Osteoblast (primary cell): ENCODE measurements at regions not wholly inside any gene's neighbourhood (a gene's known extent, or its start where the extent isn't known, plus 50 kb on each side); places are given as distances from the start of the nearest gene placed in this dataset.

Experiments
- DNase-seq: peaks from one replicate; pipeline ENCODE4 v3.0.0; 2011; ENCODE audit warnings: low spot score, mixed read lengths; ENCODE audit not compliant: insufficient read length; ENCODE audit errors: missing footprints
- H2AFZ ChIP-seq: 2 replicates; pipeline ENCODE4 v1.6.0; 2011; ENCODE audit warnings: mild to moderate bottlenecking, low read length
- H3K27ac ChIP-seq: 2 replicates; pipeline ENCODE4 v1.5.1; 2011; ENCODE audit warnings: mild to moderate bottlenecking, low read depth, low read length, moderate library complexity
- H3K27me3 ChIP-seq: 2 replicates; pipeline ENCODE4 v1.6.0; 2012; ENCODE audit warnings: mild to moderate bottlenecking, control low read depth, inconsistent platforms, low read length, moderate library complexity; ENCODE audit not compliant: insufficient read depth
- H3K36me3 ChIP-seq: 2 replicates; pipeline ENCODE4 v1.5.1; 2011; ENCODE audit warnings: mild to moderate bottlenecking, low read length, control low read depth, moderate library complexity; ENCODE audit not compliant: insufficient read depth
- H3K4me1 ChIP-seq: 2 replicates; pipeline ENCODE4 v1.5.1; 2011; ENCODE audit warnings: mild to moderate bottlenecking, low read length, control low read depth, moderate library complexity; ENCODE audit not compliant: insufficient read depth
- H3K4me2 ChIP-seq: 2 replicates; pipeline ENCODE4 v1.6.0; 2011; ENCODE audit warnings: mild to moderate bottlenecking, low read length; ENCODE audit not compliant: insufficient read depth
- H3K4me3 ChIP-seq: fragments of 200-600 bp; sonication (generic); 3 replicates; pipeline ENCODE4 v1.5.1; 2012; ENCODE audit warnings: mild to moderate bottlenecking, low read length, inconsistent platforms; ENCODE audit not compliant: insufficient read depth
- H3K79me2 ChIP-seq: 2 replicates; pipeline ENCODE4 v1.6.0; 2012; ENCODE audit warnings: mild to moderate bottlenecking, low read length, control low read depth, inconsistent platforms; ENCODE audit not compliant: insufficient read depth
- H3K9me3 ChIP-seq: 2 replicates; pipeline ENCODE4 v1.5.1; 2011; ENCODE audit warnings: low read depth, low read length, control low read depth
- H4K20me1 ChIP-seq: 2 replicates; pipeline ENCODE4 v1.6.0; 2012; ENCODE audit warnings: mild to moderate bottlenecking, low read length, control low read depth; ENCODE audit not compliant: insufficient read depth
- TF ChIP-seq, protein P1 (sequence below): IDR thresholded peaks from 2 replicates; pipeline ENCODE4 v1.5.1; 2011; ENCODE audit warnings: mild to moderate bottlenecking, low read depth, low read length, moderate library complexity; ENCODE audit errors: extremely low read depth

DNA sequence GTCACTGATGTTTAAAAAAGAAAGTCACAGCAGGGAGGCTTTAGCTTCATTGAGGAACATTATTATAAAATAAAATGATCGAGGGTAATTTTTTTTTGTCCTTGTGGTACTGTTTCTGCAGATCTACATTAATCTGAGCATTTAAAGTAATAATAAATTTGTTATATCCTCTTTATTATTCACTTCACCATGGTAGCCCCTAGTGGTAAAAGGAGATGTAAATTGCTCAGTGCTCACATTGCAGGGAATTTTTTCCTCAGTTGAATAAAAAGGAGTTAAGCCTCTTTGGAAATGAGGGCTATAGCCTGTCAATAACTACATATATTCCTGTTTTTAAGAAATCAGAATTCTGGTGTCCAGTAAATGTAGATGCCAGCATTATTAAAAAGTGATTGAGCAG lies 99.7 kb upstream of the VPREB1 start:
- TF ChIP-seq, protein P1, sequence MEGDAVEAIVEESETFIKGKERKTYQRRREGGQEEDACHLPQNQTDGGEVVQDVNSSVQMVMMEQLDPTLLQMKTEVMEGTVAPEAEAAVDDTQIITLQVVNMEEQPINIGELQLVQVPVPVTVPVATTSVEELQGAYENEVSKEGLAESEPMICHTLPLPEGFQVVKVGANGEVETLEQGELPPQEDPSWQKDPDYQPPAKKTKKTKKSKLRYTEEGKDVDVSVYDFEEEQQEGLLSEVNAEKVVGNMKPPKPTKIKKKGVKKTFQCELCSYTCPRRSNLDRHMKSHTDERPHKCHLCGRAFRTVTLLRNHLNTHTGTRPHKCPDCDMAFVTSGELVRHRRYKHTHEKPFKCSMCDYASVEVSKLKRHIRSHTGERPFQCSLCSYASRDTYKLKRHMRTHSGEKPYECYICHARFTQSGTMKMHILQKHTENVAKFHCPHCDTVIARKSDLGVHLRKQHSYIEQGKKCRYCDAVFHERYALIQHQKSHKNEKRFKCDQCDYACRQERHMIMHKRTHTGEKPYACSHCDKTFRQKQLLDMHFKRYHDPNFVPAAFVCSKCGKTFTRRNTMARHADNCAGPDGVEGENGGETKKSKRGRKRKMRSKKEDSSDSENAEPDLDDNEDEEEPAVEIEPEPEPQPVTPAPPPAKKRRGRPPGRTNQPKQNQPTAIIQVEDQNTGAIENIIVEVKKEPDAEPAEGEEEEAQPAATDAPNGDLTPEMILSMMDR: peak; percentile 25
- H3K4me1 ChIP-seq: no peaks in the 10 kb centered on the region
- DNase-seq: no peak
- no peaks in the 10 kb centered on the region for H3K9me3 ChIP-seq
- no peak overlapping the region for H3K4me3 ChIP-seq
- no peak overlapping the region for H3K4me2 ChIP-seq
- no peaks in the 10 kb centered on the region for H4K20me1 ChIP-seq
- H3K27ac ChIP-seq: no peak overlapping the region
- H3K27me3 ChIP-seq: peaks cover 46% of the 10 kb centered on the region
- no peak overlapping the region for H2AFZ ChIP-seq
- no peaks in the 10 kb centered on the region for H3K79me2 ChIP-seq
- no peaks in the 10 kb centered on the region for H3K36me3 ChIP-seq

DNA sequence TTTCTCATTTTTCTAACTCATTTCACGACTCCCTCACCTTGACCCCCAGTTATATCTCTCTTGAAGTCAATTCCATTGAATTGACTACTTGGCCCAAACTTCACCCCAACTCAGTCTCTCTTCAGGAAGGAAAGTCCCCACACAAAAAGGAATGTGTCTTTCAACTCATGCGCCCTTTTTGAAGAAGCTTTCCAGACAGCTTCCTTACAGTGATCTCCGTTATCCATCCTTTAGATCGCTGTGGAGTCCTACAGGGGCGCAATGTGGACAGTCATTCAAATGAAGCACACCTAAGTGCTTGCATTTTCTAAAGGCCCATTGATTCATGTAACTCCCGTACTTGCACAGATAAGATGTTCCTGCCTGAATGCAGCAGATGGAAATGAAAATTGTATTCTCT lies 101.1 kb upstream of the VPREB1 start:
- TF ChIP-seq, protein P1: no peak
- no peak overlapping the region for H3K4me2 ChIP-seq
- no peak for DNase-seq
- H3K4me3 ChIP-seq: no peak overlapping the region
- H3K9me3 ChIP-seq: no peaks in the 10 kb centered on the region
- no peaks in the 10 kb centered on the region for H4K20me1 ChIP-seq
- no peaks in the 10 kb centered on the region for H3K4me1 ChIP-seq
- no peaks in the 10 kb centered on the region for H3K79me2 ChIP-seq
- H2AFZ ChIP-seq: no peak overlapping the region
- H3K27me3 ChIP-seq: peaks cover 53% of the 10 kb centered on the region
- H3K27ac ChIP-seq: no peak overlapping the region
- no peaks in the 10 kb centered on the region for H3K36me3 ChIP-seq

DNA sequence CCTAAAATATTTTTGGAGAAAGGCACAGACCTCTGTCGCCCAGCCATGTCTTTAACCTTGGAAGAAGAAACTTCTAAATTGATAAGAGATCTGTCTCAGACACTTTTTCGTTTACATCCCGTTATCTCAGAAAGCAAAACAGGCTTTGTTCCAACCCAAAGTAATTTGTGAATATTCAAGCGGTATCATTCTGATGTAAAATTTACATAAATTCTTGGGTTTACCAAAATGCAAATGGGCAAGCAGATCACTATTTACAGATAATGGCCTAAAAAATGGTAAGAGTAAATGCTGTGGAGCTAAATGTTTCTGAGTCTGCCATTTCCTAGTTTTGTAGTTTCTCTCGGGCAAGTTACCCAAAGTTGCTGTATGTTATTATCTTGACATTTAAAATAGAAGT lies 101.9 kb upstream of the VPREB1 start:
- Histone ChIP-seq H2AFZ (no peak overlapping the region), H4K20me1 (no peaks in the 10 kb centered on the region), H3K4me3 (no peak overlapping the region), H3K79me2 (no peaks in the 10 kb centered on the region), H3K4me2 (no peak overlapping the region), H3K27me3 (peaks cover 58% of the 10 kb centered on the region), H3K4me1 (no peaks in the 10 kb centered on the region), H3K9me3 (no peaks in the 10 kb centered on the region), H3K27ac (no peak overlapping the region), H3K36me3 (no peaks in the 10 kb centered on the region)
- TF ChIP-seq, protein P1: no peak
- DNase-seq: no peak

DNA sequence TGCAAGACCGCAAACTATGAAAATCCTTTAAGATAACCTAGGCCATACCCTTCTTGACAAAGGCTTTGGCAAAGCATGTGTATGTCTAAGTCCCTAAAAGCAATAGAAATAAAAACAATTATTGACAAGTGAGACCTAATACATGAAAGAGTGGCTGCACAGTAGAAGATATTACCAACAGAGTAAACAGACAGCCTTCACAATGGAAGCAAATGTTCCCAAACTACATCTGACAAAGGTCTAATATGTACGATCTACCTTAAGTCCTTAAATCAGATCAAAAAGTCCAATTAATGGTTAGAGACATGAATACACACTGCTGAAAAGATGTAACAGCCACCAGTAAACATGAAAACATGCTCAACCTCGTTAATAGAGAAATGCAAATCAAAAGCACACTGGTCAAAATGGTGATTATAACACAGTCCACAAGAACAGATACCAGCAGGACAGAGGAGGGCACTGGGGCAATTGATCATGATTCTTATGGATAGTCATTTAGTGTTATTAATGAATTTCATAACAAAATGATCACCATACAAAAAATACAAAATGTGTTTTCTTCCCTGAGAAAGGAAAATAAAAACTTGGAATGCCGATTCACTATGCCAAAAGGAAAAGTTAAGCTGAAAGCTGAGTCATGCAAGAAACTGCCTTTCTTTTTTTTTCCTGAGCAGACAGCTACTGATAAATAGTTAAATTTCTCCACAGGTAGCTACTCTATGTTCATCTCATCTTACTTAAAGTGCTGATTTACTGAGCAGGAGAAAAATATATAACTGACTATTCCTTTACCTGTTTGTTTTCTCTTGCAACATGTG lies 102.6 kb upstream of the VPREB1 start:
- Histone ChIP-seq H3K27me3 (peaks cover 58% of the 10 kb centered on the region), H3K4me2 (no peak overlapping the region)
- DNase-seq: no peak

More for the DNA sequence above, 102.6 kb upstream of the VPREB1 start:
- H3K36me3 ChIP-seq: no peaks in the 10 kb centered on the region
- TF ChIP-seq, protein P1: no peak
- H3K4me3 ChIP-seq: no peak overlapping the region
- H3K27ac ChIP-seq: no peak overlapping the region
- H3K9me3 ChIP-seq: no peaks in the 10 kb centered on the region
- no peak overlapping the region for H2AFZ ChIP-seq
- H3K4me1 ChIP-seq: no peaks in the 10 kb centered on the region
- H4K20me1 ChIP-seq: no peaks in the 10 kb centered on the region
- no peaks in the 10 kb centered on the region for H3K79me2 ChIP-seq
